HL-60 (cell line): ENCODE measurements at regions not wholly inside any gene's neighbourhood (a gene's known extent, or its start where the extent isn't known, plus 50 kb on each side); places are given as distances from the start of the nearest gene placed in this dataset.

ENCODE experiments used
- DNase-seq, 2 experiments: peaks; one replicate each; pipeline ENCODE4 v3.0.0-alpha.2; 2010 to 2020; ENCODE audit warnings: low read depth in 1 of 2, low spot score in 1 of 2
- H3K27ac ChIP-seq: fragments of 250-450 bp; sonication (Bioruptor Pico); replicated peaks from 2 replicates; pipeline ENCODE4 v1.5.1; 2020; ENCODE audit warnings: mild to moderate bottlenecking, moderate library complexity
- H3K27me3 ChIP-seq: fragments of 250-450 bp; sonication (Bioruptor Pico); 2 replicates; pipeline ENCODE4 v1.5.1; 2021; ENCODE audit warnings: mild to moderate bottlenecking, moderate library complexity; ENCODE audit not compliant: insufficient read depth, poor library complexity, severe bottlenecking
- H3K4me3 ChIP-seq: replicated peaks from 2 replicates; pipeline ENCODE4 v1.5.1; 2011; ENCODE audit warnings: mild to moderate bottlenecking, control low read depth, low read length; ENCODE audit not compliant: insufficient read depth
- CTCF ChIP-seq: IDR thresholded peaks from one replicate; pipeline ENCODE4 v1.5.1; 2011; ENCODE audit warnings: low read length, control low read depth, inconsistent platforms; ENCODE audit not compliant: insufficient read depth
- GABPA ChIP-seq: IDR thresholded peaks from 2 replicates; pipeline ENCODE4 v1.6.1; 2012; ENCODE audit warnings: low read depth
- POLR2AphosphoS5 ChIP-seq: IDR thresholded peaks from 2 replicates; pipeline ENCODE4 v1.6.1; 2012; ENCODE audit warnings: low read depth
- REST ChIP-seq: IDR thresholded peaks from 2 replicates; pipeline ENCODE4 v1.6.1; 2012; ENCODE audit warnings: low read depth; ENCODE audit not compliant: insufficient replicate concordance
- SPI1 ChIP-seq: IDR thresholded peaks from 2 replicates; pipeline ENCODE4 v1.6.1; 2012; ENCODE audit warnings: low read depth, mild to moderate bottlenecking, borderline replicate concordance

GRCh38 chr13:94816256-94816655 lies 103.9 kb upstream of the SOX21 start:
- no peak for TF ChIP-seq POLR2AphosphoS5
- TF ChIP-seq GABPA: no peak
- no peak for TF ChIP-seq REST
- TF ChIP-seq SPI1: no peak
- TF ChIP-seq CTCF: no peak
- no peak for DNase-seq
- Histone ChIP-seq H3K27me3 (no peaks in the 10 kb centered on the region), H3K4me3 (no peak overlapping the region), H3K27ac (no peak overlapping the region)

- Histone ChIP-seq H3K27ac (no peak overlapping the region), H3K4me3 (no peak overlapping the region), H3K27me3 (no peaks in the 10 kb centered on the region)
- no peak for TF ChIP-seq POLR2AphosphoS5
- no peak for TF ChIP-seq SPI1
- TF ChIP-seq CTCF: no peak
- no peak for TF ChIP-seq REST
- TF ChIP-seq GABPA: no peak
- no peak for DNase-seq
Observed at GRCh38 chr13:94813920-94814475, 101.7 kb upstream of the SOX21 start.

GRCh38 chr13:94811753-94812152 lies 99.4 kb upstream of the SOX21 start:
- H3K4me3 ChIP-seq: no peak overlapping the region
- no peak overlapping the region for H3K27ac ChIP-seq
- TF ChIP-seq GABPA (no peak), CTCF (no peak), POLR2AphosphoS5 (no peak), REST (no peak), SPI1 (no peak)
- DNase-seq: no peak
- peaks cover 7% of the 10 kb centered on the region for H3K27me3 ChIP-seq
